Eye (tissue), 1 donor: ENCODE measurements at regions not wholly inside any gene's neighbourhood (a gene's known extent, or its start where the extent isn't known, plus 50 kb on each side); places are given as distances from the start of the nearest gene placed in this dataset.
A peak's percentile ranks its signal among the peaks of the same experiment; 100 is the strongest.

Experiments used
- DNase-seq: peaks from one replicate; pipeline ENCODE4 v3.0.0-alpha.2; 2015

DNA sequence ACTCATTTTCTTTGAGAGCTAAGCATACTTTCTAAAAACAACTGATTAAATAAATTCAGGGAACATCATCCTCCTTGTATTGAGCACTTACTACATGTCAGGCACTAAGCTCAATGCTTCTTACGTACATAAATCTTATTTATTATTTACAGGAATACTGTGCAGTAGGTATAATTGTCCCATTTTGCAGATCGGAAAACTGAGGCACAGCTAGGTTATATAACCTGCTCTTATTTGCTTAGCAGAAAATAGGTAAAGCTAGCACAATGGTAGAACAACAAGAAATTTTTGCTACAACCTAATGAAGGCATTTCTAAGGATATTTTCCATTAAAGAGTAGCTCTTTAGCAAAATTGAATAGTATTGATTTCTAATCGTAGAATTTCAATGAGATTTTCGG lies 168.7 kb upstream of the KCNJ16 start:
- no peak for DNase-seq

DNA sequence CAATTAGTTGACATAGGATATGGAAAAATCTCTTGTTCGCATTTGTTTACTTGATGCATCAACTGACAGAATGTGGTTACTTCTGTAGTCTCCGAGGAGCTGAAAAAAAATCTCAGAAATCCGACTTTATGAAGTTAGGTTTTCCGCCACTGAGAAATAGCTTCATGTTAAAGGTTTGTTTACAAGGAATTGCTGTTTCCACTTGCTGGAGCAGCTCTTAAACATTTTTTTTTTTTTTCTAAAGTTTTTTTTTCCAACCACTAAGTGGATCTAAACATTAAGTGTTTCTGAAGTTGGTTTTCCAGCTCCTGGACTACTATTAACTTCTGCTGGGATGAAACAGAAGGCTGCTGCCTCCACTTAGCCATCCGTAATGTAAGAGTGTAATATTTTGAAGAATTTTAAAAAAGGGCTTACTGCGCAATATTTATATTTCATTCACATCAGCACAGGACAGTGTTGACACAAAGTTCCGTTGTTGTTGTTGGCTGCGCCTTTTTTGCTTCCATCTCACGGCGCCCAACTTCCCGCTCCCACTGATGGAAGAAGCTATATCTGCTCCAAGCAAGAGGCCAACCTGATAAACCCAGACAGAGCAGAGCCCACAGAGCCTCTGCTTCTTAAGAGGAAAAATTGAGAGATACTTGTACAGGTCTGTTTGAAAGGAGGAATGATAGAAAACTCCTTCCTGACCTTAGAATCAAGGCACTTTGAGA lies 167.7 kb upstream of the KCNJ16 start:
- DNase-seq: no peak

DNA sequence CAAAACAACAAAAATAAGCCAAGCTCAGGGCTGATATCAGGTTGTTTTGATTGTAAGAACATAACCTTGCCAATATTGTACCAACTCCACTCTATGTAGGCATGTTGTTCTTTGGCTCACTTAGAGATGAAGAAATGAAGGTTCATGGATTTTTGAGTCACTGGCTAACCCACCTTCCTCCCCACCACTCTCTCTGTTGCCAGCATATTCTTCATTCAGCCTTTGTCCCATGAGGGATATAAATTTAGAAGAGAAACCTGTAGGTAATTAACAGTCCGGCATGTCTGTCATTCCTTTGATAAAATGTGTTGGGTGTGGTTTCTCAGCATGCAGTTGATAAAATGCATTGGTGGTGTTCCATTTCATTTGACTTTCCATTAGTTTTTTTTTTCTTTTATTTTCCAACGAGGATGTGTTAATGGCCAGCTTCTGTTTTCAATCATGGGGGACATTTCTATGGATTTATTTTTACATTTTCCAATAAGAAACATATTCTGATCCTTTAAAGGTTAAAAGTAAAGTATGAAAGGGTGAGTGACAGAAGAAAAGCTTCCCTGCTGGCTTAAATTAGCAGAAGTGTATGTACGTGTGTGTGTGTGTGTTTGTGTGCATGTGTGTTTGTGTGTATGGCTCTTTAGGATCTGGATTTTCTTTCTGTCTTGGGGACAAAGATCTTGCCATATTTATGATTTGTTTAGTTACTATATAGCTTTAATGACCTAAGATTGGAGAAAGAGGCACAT lies 166.2 kb upstream of the KCNJ16 start:
- DNase-seq: no peak

DNA sequence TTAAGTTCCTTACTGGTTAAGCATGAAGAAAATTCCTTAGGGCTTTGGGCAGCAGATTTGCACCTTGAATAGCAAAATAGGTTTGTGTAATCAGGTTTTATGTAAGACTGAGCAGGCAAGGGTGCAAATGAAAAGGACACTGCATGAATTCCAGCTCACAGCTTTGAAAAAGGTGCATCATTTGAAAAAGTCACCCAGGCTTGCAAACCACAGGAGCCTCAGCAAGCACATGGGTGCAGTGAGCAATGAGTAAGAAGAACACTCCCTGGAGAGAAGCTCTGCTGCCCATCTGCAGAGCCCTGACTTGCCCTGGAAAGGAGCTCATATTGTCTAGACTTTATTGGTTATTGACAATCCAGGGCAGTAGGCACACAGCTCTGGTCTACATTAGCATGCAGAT lies 165.6 kb upstream of the KCNJ16 start:
- no peak for DNase-seq

DNA sequence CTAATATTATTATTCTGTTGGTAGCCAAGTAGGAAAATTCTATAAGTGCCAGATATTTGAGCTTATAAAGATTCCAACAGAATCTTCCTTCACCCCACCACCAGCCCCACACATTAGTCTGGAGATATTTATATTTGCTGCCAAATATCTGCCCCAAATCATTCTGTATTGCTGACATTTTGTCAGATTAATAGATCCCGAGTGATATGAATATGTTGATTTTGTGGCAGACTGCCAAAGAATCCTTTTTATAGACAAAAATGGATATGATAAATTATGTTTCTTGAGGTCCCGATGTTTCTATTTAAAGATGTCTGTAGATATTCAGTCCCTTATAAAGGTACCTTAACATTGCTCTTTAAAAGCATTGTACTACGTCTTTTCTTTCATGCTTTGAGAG lies 162.2 kb upstream of the KCNJ16 start:
- no peak for DNase-seq

DNA sequence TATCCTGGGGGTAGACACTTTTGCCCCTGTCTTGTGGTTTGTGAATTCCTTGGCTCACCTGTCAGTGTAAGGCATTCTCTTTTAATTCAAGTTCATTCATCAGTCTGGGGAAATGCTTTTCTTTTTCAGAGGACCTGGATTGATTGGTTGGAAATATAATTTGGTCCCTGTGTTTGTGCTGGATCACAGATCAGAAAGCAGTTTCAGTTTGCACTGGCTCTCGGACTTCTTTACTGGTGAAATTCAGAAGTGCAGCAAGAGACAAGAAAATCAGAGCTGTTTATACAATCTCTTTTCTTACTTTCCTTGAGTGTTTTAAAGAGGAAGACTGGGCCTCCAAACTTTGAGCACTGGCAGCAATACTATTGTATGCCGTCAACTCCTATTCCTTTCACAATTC lies 161.8 kb upstream of the KCNJ16 start:
- DNase-seq: no peak

DNA sequence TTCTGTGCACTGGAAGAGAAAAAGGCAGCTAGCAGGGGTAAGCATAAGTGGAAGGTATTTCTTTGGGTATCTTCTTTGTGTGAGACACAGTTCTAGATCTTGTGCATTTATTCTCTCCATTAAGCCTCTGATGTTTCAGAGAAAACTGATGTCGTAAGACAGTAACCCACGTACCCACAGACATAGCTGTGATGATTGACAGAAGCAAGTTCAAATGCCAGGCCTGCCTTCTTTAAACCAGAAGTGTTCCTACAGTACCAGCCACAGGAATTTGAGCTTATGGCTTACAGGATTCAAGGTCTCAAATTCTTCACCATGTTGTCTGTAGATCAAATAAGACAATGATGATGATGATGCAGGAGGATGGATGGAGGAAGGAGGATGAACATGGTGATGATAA lies 161.4 kb upstream of the KCNJ16 start:
- DNase-seq: no peak

DNA sequence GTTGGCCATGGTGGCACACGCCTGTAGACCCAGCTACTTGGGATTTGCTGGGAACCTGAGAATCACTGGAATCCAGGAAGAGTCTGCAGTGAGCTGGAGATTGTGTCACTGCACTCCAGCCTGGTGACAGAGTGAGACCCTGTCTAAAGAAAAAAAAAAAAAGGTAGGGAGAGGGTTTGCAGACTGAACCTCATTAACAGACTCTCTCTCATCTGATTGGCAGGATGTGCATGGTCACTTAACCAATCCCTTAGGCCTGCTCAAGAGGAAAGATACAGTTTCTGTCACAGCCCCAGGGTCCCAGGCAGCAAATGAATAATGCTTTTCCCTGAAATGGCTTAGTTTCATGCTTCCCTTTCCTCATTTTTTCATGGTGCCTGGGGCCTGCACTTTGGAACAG lies 160.5 kb upstream of the KCNJ16 start:
- DNase-seq: no peak

DNA sequence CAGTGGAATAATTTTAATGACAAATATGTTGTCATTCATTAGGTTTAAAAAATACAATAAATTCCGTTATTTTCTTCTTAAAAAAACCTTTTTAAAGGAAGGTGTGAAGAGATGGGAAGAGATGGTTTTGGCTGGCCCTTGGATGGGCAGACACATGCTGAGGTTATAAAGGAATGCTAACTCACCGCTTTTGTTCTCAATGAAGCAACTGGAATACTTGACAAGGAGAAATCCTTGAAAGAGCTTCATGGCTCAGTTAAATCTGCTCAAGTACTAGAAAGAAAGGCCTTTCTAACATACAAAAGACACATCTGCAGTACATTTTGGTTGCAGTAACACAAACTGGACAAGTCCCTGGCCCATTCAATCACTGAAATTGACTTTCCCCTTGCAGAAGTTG lies 158.3 kb upstream of the KCNJ16 start:
- DNase-seq: no peak

DNA sequence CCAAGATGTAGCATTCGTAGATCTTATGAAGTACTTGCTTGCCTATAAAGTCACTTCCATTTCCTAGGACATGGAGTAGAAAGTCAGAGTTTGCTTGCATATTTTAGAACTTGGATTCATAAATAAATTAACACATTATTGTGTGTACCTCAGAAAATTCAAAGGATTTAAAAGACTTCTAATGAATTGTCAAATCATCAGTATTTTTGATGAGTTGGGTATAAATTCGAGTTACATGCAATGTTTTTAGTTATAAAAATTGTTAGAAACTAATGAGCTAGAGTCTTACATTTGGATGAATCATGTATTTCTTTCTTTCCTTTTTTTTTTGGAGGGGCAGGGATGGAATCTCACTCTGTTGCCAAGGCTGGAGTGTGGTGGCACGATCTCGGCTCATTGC lies 156.9 kb upstream of the KCNJ16 start:
- DNase-seq: no peak

DNA sequence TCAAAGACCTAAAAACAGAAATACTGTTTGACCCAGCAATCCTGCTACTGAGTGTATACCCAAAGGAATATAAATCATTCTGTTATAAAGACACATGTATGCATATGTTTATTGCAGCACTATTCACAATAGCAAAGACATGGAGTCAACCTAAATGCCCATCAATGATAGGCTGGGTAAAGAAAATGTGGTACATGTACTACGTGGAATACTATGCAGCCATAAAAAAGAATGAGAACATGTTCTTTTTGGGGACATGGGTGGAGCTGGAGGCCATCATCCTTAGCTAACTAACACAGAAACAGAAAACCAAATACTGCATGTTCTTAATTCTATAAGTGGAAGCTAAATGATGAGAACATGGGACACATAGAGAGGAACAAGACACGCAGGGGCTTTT lies 155.2 kb upstream of the KCNJ16 start:
- no peak for DNase-seq

DNA sequence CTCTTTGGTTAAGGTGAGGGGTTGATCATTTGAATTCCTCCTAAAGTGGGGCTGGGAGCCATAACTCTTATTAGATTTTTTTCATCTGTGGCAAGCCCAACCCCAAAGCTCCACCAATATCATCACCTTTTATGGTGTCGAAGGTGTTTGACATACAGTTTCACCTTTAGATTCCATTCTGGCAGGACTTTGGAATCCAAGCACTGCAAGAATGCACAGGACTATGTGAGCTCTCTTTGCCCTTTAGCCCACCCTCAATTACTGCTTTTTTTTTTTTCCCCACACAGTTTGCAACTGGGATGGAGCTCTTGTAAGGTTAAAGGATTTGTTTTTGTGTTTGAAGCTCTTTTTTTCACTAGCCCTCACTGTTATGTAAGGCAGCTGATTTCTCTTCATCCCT lies 154.0 kb upstream of the KCNJ16 start:
- DNase-seq: no peak

DNA sequence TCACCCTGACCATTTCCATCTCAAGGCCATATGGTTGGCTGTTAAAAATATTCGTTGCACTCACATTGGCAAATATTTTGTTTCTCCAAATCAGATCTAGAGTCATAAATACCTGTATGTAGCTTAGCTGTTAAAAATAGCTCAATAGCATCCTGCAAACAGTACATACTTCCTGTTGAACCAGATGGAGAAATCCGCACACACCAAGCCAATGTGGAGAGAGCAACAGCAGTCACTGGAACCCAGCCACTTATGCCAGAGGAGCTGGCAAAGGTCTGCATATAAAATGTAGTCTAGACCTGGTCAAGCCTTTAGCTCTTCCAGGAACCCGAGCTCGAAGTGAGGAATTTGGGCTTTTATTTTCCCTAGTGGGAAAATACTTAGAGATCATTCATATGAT lies 146.4 kb upstream of the KCNJ16 start:
- no peak for DNase-seq

DNA sequence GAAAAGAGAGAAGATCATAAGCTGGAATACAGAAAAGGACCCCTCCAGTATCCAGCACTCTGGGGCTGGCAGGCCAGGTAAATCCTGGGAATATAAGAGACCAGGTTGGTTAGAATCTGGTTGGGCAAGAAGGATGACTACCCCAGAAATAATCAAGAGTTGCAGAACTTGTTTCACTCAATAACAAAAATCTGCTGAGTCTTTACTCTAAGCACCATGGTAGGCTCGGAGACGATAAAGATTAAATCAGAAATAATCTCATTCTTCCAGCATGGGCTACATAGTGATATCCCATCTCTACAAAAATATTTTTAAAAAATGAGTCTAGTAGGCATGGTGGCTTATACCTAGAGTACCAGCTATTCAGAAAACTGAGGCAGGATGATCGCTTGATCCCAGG lies 138.0 kb upstream of the KCNJ16 start:
- DNase-seq: no peak

DNA sequence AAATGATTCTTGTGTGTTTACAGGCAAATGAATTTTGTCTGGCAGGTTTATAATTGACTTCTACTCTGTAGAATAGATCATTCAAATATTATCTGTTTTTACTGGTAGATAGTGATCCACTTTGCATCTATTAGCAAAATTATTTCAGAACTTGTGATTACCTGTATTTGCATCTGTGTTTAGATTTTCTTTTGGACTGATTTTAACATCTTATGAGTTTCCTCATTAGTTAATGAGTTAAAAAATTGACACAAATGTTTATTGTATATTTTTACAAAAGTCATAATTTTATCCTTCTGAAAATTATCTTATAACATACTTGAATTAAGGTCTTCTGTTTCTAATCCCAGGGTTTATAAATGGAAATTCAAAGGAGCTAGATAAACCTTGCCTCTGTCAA lies 132.0 kb upstream of the KCNJ16 start:
- no peak for DNase-seq

DNA sequence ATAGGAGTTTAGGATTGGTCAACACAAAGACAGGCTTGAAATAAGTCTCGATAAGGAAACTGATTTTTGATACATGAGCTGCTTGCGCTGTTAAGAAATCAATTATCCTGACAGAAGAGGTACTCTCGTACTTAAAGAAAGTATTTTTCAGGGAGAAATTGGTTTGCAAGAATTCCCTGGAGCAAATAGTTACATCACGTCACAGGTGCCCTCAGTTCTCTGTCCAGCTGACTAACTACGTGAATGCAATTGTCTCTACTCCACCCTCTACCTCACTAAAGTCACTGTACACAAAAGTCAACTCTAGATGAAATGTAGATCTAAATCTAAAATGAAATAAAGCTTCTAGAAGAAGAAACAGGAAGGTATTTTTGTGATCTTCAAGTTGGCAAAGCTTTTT lies 130.6 kb upstream of the KCNJ16 start:
- no peak for DNase-seq

DNA sequence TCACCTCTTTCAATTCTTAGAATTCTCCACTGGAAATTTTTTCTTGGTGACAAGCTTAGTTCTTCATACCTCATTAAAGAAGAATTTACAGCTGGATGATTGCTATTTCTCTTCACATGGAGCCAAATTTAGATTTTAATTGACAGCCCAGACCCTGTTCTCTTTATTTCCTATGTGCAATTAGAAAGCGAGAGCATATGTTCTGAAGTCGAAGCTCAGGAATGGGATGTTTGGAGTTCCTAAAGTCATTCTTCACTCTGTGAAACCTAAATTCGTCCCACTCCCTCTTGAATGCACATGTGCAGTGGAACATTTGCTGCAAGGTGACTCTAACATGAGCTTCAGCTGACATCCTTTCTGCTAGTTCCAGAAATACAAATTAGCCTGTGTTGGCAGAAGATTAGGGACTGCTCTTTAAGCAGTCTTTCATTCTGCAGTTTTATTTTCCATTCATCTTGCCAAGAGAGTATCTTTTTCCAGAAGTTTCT lies 129.3 kb upstream of the KCNJ16 start:
- DNase-seq: peak; percentile 57

DNA sequence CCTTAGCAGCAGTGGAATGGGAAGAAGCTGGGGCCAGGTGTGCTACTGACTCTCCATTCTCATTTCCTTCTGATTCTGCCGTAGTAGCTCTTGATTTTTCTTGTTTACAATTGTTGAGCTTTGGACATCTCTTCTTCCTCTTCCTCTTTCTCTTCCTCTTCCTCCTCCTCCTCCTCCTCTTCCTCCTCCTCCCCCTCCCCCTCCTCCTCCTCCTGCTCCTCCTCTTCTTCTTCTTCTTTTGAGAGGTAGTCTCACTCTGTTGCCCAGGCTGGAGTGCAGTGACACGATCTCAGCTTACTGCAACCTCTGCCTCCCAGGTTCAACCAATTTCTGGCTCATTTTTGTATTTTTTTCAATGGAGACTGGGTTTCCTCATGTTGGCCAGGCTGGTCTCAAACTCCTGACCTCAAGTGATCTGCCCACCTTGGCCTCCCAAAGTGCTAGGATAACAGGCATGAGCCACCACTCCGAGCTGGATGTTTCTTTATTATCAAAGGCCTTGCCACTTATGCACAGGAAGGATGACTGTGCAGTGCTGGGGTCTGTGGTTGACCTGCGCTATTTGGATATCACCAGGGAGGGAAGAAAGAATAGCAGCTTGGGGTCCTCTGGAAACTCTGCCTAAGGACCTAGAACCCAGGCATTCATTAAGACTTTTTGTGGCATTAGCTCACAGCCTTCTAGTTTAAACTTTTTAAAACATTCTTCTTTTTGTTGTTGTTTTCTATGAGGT lies 127.8 kb upstream of the KCNJ16 start:
- no peak for DNase-seq

DNA sequence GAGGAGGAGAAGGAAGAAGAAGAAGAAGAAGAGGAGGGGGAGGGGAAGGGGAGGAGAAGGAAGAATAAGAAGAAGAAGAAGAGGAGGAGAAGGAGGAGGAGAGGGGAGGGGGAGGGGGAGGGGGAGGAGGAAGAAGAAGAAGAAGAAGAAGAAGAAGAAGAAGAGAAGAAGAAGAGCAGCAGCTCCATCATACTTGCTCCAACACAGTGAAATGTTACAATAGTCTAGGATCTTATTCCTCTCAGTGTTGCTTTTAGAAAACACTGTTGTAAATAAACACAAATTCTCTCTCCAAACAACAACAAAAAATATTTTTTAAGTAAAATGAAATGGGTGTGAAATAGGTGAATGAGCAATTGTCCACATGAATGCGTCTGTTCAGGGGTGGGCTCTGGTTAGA lies 126.6 kb upstream of the KCNJ16 start:
- DNase-seq: no peak

DNA sequence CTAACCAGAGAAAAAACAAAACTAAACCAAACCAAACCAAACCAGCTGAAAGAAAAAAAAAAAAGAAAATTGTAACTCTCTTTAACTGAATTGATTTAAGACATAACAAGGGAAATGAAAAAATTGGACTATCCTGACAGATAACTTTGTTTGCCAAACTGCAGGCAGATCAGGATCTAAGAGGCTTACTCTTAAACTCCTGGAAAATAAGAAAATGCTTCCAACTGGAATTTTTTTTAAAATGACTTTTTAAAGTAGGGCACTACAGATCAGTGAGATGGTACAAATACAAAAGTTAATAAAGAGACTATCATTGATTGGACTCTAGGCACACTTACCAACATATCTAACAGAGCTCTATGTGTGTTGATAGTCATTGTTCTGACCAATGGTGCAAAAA lies 125.5 kb upstream of the KCNJ16 start:
- DNase-seq: no peak

DNA sequence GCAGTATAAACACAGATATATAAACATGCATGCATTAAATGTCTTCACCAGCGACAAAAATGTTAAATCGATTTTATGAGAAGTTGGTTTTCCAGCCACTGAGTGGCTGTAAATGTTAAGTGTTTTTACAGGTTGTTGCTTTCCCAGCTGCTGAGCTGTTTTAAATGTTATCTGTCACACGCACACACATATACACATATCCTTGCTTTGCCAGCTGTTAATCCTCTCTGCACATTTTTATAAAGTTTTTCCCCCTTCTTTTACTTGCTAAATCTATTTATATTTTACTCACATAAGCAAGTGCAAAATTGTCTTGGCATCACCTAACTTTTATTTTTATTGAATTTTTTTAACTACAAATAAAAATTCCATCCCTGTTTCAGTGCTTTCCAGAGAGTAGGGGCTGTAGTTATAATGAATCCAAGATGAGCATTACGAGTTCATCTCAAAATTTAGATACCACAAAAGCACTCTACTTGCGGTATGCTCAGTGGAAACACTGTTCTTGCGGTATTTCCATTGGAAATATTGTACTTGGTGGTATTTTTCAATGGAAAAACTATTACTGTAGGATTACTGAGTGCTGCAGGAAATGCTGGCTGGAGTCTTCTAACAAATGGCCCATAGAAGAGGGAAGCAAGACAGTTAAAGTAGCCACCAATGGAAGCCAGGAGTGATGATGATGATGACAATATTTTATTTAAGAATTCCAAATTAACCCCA lies 124.9 kb upstream of the KCNJ16 start:
- DNase-seq: peak; percentile 20

DNA sequence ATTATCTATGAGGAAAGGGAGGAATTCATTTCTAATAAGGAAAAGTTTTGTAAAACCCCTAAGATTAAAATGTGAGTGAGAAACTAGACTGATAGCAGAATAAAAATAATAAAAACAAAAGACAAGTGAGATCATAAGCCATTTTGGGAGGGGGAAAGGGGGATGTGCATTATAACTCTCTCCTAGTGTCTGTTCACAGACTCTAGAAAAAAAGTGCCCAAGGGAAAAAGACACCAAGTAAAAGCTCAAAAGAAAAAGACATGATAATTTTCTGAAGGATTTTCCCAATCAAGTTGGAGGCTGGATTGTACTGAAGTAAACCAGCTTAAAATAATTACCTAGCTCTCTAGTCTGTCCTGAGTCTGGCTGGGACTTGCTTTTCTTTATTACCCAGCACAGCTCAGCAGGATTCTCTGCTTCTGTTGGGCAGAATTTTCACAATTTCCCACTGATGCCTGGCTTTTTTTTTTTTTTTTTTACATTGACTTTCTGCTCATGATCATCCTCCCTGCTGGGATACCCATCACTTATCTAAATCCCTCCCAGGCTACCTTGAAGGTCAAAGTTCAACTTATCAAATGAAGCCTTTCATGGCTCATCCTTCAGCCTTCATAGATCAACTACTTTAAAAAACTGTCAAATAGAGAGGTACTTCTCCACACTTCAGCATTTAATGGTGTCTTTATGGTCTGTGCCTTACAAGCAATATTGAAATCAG lies 124.2 kb upstream of the KCNJ16 start:
- DNase-seq: no peak
